K562 (cell line): ENCODE measurements at regions not wholly inside any gene's neighbourhood (a gene's known extent, or its start where the extent isn't known, plus 50 kb on each side); places are given as distances from the start of the nearest gene placed in this dataset.

Experiments used
- ATAC-seq: fragments of 200-7000 bp; cut with Tn5 transposase; 3 replicates; pipeline ENCODE4 v1.9.1; 2020; ENCODE audit warnings: moderate library complexity
- BruUV-seq: library from RNA; stranded (reverse); fragments of 400-500 nt; replicated peaks from 2 replicates; lab custom pipeline; 2021; lab: Mats Ljungman, UMichigan
- CTCF ChIA-PET: fragments of 300-600 bp; formaldehyde crosslinking; extraction: SDS; loops from one replicate; lab custom pipeline; 2021; ENCODE audit warnings: low intra/inter-chr PET ratio; lab: Yijun Ruan, JAX
- POLR2A ChIA-PET: fragments of 300-600, 350-650 bp; sonication (Branson Sonifier 250); formaldehyde crosslinking; extraction: SDS; loops from one replicate; lab custom pipeline; 2021; ENCODE audit warnings: antibody characterized with exemption, inconsistent platforms; lab: Yijun Ruan, JAX
- DNase-seq, 4 experiments: peaks; one replicate each; pipeline versions ENCODE4 v3.0.0 to v3.0.0-alpha.2; 2011 to 2018; ENCODE audit warnings: low spot score in 3 of 4, mixed read lengths in 3 of 4; ENCODE audit errors: extremely low read depth in 1 of 4
- FAIRE-seq: peaks from 2 replicates; lab custom pipeline; 2011; peaks lifted over from hg19 to GRCh38; lab: Jason Lieb, UNC
- H2AFZ ChIP-seq: 2 replicates; pipeline ENCODE4 v1.6.0; 2011; ENCODE audit warnings: low read depth, low read length, control low read depth, inconsistent platforms
- H3K27ac ChIP-seq: fragments of 200-600 bp; 3 replicates; pipeline ENCODE4 v1.8.0; 2011; ENCODE audit warnings: low read depth, mild to moderate bottlenecking, control low read depth, inconsistent platforms, low read length, moderate library complexity, mixed read lengths; ENCODE audit errors: extremely low read depth
- H3K27me3 ChIP-seq, 2 experiments: fragments of 300-600 bp in 1 of 2; 2 replicates in 1 of 2; 3 replicates in 1 of 2; pipeline versions ENCODE4 v1.6.0 to v1.8.0; 2011; ENCODE audit warnings: inconsistent platforms in 2 of 2, low read length in 2 of 2, mild to moderate bottlenecking in 1 of 2, mixed read lengths in 1 of 2, moderate library complexity in 1 of 2; ENCODE audit not compliant: control insufficient read depth in 2 of 2, insufficient read depth in 2 of 2
- H3K36me3 ChIP-seq: fragments of 300-600 bp; 3 replicates; pipeline ENCODE4 v1.8.0; 2011; ENCODE audit warnings: mild to moderate bottlenecking, low read length, inconsistent platforms; ENCODE audit not compliant: control insufficient read depth, insufficient read depth
- H3K4me1 ChIP-seq, 2 experiments: fragments of 200-600 bp in 1 of 2; replicated peaks in 1 of 2; 2 replicates in 1 of 2; 3 replicates in 1 of 2; pipeline versions ENCODE4 v1.5.1 to v1.8.0; 2011; ENCODE audit warnings: inconsistent platforms in 2 of 2, low read length in 2 of 2, mild to moderate bottlenecking in 1 of 2, mixed read lengths in 1 of 2, moderate library complexity in 1 of 2; ENCODE audit not compliant: control insufficient read depth in 2 of 2, insufficient read depth in 2 of 2
- H3K4me2 ChIP-seq: 2 replicates; pipeline ENCODE4 v1.6.1; 2011; ENCODE audit warnings: low read length, control low read depth, inconsistent platforms, mixed read lengths; ENCODE audit not compliant: insufficient read depth
- H3K4me3 ChIP-seq: fragments of 200-600 bp; sonication (generic), shearing (Covaris generic); 2 replicates; pipeline ENCODE4 v1.5.1; 2016; ENCODE audit warnings: control low read depth, inconsistent platforms
- H3K79me2 ChIP-seq: fragments of 200-600 bp; 3 replicates; pipeline ENCODE4 v1.8.0; 2011; ENCODE audit warnings: low read length, inconsistent platforms; ENCODE audit not compliant: control insufficient read depth, insufficient read depth
- H3K9ac ChIP-seq, 2 experiments: 2 replicates each; pipeline versions ENCODE4 v1.6.0 to v1.6.1; 2011; ENCODE audit warnings: low read depth in 2 of 2, low read length in 2 of 2, control low read depth in 1 of 2, inconsistent platforms in 1 of 2, mild to moderate bottlenecking in 1 of 2, mixed read lengths in 1 of 2; ENCODE audit not compliant: insufficient read depth in 1 of 2
- H3K9me1 ChIP-seq: one replicate; pipeline ENCODE4 v1.6.0; 2011; ENCODE audit warnings: inconsistent platforms, mild to moderate bottlenecking, low read length, moderate library complexity; ENCODE audit not compliant: control insufficient read depth, insufficient read depth
- H3K9me3 ChIP-seq: replicated peaks from 2 replicates; pipeline ENCODE4 v1.5.1; 2011; ENCODE audit warnings: low read depth, low read length, inconsistent platforms; ENCODE audit not compliant: control insufficient read depth, insufficient read depth
- H4K20me1 ChIP-seq: replicated peaks from 2 replicates; pipeline ENCODE4 v1.6.1; 2011; ENCODE audit warnings: low read length, inconsistent platforms, mixed read lengths; ENCODE audit not compliant: control insufficient read depth, insufficient read depth
- BHLHE40 ChIP-seq: IDR thresholded peaks from 2 replicates; pipeline ENCODE4 v1.6.1; 2011; ENCODE audit warnings: low read length, improper control_type of control experiment
- EZH2 ChIP-seq: IDR thresholded peaks from 2 replicates; pipeline ENCODE4 v1.6.1; 2012; ENCODE audit warnings: low read depth, mild to moderate bottlenecking, inconsistent platforms, low read length, borderline replicate concordance
- GABPA ChIP-seq: fragments of 200-800 bp; sonication (Bioruptor generic); conservative IDR thresholded peaks from 2 replicates; pipeline ENCODE4 v1.6.1; 2016; ENCODE audit warnings: low read depth, missing genetic modification characterization, missing compliant biosample characterization
- GTF2F1 ChIP-seq: IDR thresholded peaks from 2 replicates; pipeline ENCODE4 v1.6.1; 2011; ENCODE audit warnings: low read depth, low read length, improper control_type of control experiment
- NBN ChIP-seq: fragments of 450-650 bp; IDR thresholded peaks from 2 replicates; pipeline ENCODE4 v1.6.1; 2016; ENCODE audit warnings: low read depth, mild to moderate bottlenecking
- RAD51 ChIP-seq: fragments of 450-650 bp; IDR thresholded peaks from 2 replicates; pipeline ENCODE4 v1.7.1; 2016; ENCODE audit warnings: low read depth, mild to moderate bottlenecking, borderline replicate concordance
- WGBS: fragments of 100-300 bp; shearing (Covaris generic); methylation state at CpG from one replicate; pipeline ENCODE4 v1.1.6; 2016; ENCODE audit warnings: low coverage, mixed read lengths; ENCODE audit not compliant: insufficient coverage; ENCODE audit errors: missing lambda C conversion rate; 5-methylcytosine and 5-hydroxymethylcytosine counted together
- in situ Hi-C: fragments of 300-500 bp; cut with MboI; formaldehyde crosslinking; loops from 4 replicates; pipeline ENCODE4 v1.15.0; 2018; ENCODE audit warnings: inconsistent platforms, mixed read lengths
- intact Hi-C: fragments of 100-400 bp; cut with micrococcal nuclease; formaldehyde crosslinking; loops from 2 replicates; pipeline ENCODE4 v1.14.2; 2022
- TF ChIP-seq, protein P1 (sequence below): fragments of 250-450 bp; sonication (Bioruptor Pico); IDR thresholded peaks from 2 replicates; pipeline ENCODE4 v1.4.0; 2020; ENCODE audit warnings: mild to moderate bottlenecking, moderate library complexity, borderline replicate concordance
- TF ChIP-seq, protein P2 (sequence below): fragments of 250-450 bp; sonication (Bioruptor Pico); IDR thresholded peaks from 2 replicates; pipeline ENCODE4 v1.8.0; 2022; ENCODE audit warnings: inconsistent platforms, mild to moderate bottlenecking, moderate library complexity, borderline replicate concordance

DNA sequence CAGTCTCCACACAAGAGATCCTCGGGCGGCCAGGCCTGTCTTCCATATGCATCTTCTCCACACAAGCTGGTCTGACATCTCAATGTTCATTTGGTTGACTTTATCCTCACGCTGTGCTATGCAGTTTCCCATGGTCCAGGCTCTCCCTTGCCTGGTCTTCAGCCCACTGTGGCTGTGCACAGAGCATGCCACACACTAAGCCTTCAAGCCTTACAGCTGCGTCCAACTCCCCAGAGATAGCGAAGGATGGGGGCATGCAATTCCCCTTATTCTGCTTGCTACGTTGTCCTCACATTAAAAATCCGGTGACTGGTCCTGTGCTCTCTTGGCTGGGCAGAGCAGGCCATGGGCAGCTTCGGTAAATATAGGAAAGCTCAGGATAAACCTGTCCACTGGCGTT lies 188.7 kb upstream of the TCERG1L start:
- CTCF ChIA-PET, result no interaction called here
- no TSS peak for BruUV-seq

DNA sequence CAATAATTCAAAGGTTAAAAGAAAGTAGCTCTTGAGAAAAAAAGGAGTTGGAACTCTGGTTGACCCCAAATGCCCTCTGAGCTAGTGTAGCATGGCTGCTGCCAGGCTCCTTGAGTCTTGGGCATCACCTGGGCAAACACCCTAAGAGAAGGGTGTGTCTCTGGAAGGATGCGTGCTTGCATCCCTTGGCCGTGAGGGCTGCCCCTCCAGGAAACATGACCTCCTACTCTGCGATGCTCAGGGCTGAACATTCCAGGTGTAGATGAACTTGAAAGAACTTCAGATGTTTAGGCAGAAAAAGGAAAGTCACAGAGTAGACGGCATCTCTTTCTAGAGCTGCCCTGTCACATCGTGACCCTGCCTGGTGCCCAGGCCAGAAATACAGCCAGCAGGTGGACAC lies 189.4 kb upstream of the TCERG1L start:
- intact Hi-C loops (no loop called here), in situ Hi-C loops (no loop called here)
- no peak for ATAC-seq
- Histone ChIP-seq H3K27ac (no peak overlapping the region), H3K9ac (no peak overlapping the region), H3K4me2 (no peak overlapping the region), H3K9me1 (no peaks in the 10 kb centered on the region), H2AFZ (no peak overlapping the region), H3K4me1 (no peaks in the 10 kb centered on the region), H3K9me3 (no peaks in the 10 kb centered on the region), H3K36me3 (no peaks in the 10 kb centered on the region), H3K79me2 (no peaks in the 10 kb centered on the region), H4K20me1 (no peaks in the 10 kb centered on the region), H3K27me3 (no peaks in the 10 kb centered on the region), H3K4me3 (no peak overlapping the region)
- DNase-seq, result no peak
- BruUV-seq, result no TSS peak
- FAIRE-seq, result no peak
- ChIA-PET POLR2A (no interaction called here), CTCF (no interaction called here)
- WGBS, result 0% methylated on average over 5 of the region's 5 CpGs
- TF ChIP-seq BHLHE40 (no peak), GABPA (no peak), NBN (no peak), GTF2F1 (no peak), RAD51 (no peak)
- TF ChIP-seq, protein P1, sequence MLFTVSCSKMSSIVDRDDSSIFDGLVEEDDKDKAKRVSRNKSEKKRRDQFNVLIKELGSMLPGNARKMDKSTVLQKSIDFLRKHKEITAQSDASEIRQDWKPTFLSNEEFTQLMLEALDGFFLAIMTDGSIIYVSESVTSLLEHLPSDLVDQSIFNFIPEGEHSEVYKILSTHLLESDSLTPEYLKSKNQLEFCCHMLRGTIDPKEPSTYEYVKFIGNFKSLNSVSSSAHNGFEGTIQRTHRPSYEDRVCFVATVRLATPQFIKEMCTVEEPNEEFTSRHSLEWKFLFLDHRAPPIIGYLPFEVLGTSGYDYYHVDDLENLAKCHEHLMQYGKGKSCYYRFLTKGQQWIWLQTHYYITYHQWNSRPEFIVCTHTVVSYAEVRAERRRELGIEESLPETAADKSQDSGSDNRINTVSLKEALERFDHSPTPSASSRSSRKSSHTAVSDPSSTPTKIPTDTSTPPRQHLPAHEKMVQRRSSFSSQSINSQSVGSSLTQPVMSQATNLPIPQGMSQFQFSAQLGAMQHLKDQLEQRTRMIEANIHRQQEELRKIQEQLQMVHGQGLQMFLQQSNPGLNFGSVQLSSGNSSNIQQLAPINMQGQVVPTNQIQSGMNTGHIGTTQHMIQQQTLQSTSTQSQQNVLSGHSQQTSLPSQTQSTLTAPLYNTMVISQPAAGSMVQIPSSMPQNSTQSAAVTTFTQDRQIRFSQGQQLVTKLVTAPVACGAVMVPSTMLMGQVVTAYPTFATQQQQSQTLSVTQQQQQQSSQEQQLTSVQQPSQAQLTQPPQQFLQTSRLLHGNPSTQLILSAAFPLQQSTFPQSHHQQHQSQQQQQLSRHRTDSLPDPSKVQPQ (CRISPR knock-in tag), result no peak
- TF ChIP-seq, protein P2, sequence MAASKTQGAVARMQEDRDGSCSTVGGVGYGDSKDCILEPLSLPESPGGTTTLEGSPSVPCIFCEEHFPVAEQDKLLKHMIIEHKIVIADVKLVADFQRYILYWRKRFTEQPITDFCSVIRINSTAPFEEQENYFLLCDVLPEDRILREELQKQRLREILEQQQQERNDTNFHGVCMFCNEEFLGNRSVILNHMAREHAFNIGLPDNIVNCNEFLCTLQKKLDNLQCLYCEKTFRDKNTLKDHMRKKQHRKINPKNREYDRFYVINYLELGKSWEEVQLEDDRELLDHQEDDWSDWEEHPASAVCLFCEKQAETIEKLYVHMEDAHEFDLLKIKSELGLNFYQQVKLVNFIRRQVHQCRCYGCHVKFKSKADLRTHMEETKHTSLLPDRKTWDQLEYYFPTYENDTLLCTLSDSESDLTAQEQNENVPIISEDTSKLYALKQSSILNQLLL (CRISPR knock-in tag), result no peak

More for the DNA sequence above, 188.7 kb upstream of the TCERG1L start:
- H3K4me2 ChIP-seq, result no peak overlapping the region
- H3K4me3 ChIP-seq, result no peak overlapping the region
- no peaks in the 10 kb centered on the region for H3K79me2 ChIP-seq
- no peaks in the 10 kb centered on the region for H3K9me1 ChIP-seq
- no peaks in the 10 kb centered on the region for H4K20me1 ChIP-seq
- no peak overlapping the region for H3K9ac ChIP-seq
- no peaks in the 10 kb centered on the region for H3K27me3 ChIP-seq
- H3K27ac ChIP-seq, result no peak overlapping the region
- H3K4me1 ChIP-seq, result no peaks in the 10 kb centered on the region
- 1% methylated on average over 9 of the region's 9 CpGs for WGBS
- FAIRE-seq (no peak), ATAC-seq (no peak), DNase-seq (no peak)
- intact Hi-C loops (no loop called here), in situ Hi-C loops (no loop called here)
- H3K36me3 ChIP-seq, result no peaks in the 10 kb centered on the region
- TF ChIP-seq EZH2, result no peak
- no peaks in the 10 kb centered on the region for H3K9me3 ChIP-seq
- H2AFZ ChIP-seq, result no peak overlapping the region
- POLR2A ChIA-PET, result no interaction called here
